ENCODE measurements at regions not wholly inside any gene's neighbourhood (a gene's known extent, or its start where the extent isn't known, plus 50 kb on each side); places are given as distances from the start of the nearest gene placed in this dataset.

DNA sequence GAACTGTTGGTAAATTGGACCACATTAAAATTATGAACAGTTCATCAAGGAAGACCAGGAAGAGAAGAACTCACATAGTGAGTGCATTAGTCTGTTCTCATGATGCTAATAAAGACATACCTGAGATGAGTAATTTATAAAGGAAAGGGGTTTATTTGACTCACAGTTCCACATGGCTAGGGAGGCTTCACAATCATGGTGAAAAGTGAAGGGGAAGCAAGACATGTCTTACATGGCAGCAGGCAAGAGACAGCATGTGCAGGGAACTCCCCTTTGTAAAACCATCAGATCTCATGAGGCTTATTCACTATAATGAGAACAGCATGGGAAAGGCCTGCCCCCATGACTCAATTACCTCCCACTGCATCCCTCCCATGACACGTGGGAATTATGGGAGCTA lies 135.9 kb upstream of the MAN2A1 start:
- no peak for TF ChIP-seq FOXP2 (optimal IDR thresholded peaks at IDR 0.05; ENCODE audit: borderline replicate concordance, extremely low read depth, extremely low read length, insufficient read depth)
- TF ChIP-seq TAF1 (IDR thresholded peaks at IDR 0.05; ENCODE audit: borderline replicate concordance, insufficient read depth, low read length): no peak
- no peak for TF ChIP-seq SIN3A (IDR thresholded peaks at IDR 0.05; ENCODE audit: borderline replicate concordance, insufficient read depth, low read length)
- TF ChIP-seq, protein P1, sequence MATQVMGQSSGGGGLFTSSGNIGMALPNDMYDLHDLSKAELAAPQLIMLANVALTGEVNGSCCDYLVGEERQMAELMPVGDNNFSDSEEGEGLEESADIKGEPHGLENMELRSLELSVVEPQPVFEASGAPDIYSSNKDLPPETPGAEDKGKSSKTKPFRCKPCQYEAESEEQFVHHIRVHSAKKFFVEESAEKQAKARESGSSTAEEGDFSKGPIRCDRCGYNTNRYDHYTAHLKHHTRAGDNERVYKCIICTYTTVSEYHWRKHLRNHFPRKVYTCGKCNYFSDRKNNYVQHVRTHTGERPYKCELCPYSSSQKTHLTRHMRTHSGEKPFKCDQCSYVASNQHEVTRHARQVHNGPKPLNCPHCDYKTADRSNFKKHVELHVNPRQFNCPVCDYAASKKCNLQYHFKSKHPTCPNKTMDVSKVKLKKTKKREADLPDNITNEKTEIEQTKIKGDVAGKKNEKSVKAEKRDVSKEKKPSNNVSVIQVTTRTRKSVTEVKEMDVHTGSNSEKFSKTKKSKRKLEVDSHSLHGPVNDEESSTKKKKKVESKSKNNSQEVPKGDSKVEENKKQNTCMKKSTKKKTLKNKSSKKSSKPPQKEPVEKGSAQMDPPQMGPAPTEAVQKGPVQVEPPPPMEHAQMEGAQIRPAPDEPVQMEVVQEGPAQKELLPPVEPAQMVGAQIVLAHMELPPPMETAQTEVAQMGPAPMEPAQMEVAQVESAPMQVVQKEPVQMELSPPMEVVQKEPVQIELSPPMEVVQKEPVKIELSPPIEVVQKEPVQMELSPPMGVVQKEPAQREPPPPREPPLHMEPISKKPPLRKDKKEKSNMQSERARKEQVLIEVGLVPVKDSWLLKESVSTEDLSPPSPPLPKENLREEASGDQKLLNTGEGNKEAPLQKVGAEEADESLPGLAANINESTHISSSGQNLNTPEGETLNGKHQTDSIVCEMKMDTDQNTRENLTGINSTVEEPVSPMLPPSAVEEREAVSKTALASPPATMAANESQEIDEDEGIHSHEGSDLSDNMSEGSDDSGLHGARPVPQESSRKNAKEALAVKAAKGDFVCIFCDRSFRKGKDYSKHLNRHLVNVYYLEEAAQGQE (IDR thresholded peaks at IDR 0.05; ENCODE audit: insufficient read depth in 1 of 2, low read depth in 2 of 2, low read length in 2 of 2): no peak
- no peak for TF ChIP-seq POLR2AphosphoS5 (IDR thresholded peaks at IDR 0.05; ENCODE audit: low read depth, low read length)

DNA sequence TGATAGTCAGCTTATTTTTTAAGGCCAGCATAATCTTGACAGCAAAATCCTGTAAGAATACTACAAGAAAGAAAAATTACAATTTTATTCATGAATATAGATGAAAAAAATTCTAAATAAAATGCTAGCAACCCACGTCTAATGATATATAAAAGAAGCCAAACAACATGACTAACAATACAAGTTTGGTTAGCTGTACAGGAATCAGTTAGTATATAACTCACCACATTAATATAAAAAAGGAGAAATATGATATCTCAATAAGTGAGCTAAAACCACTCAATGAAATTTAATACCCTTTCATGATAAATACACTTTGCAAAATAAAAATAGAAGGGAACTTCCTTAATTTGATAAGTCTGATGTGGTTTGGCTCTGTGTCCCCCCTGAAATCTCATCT lies 139.7 kb upstream of the MAN2A1 start:
- TF ChIP-seq FOXP2 (optimal IDR thresholded peaks at IDR 0.05; ENCODE audit: borderline replicate concordance, extremely low read depth, extremely low read length, insufficient read depth) (no peak), TAF1 (IDR thresholded peaks at IDR 0.05; ENCODE audit: borderline replicate concordance, insufficient read depth, low read length) (no peak), SIN3A (IDR thresholded peaks at IDR 0.05; ENCODE audit: borderline replicate concordance, insufficient read depth, low read length) (no peak), POLR2AphosphoS5 (IDR thresholded peaks at IDR 0.05; ENCODE audit: low read depth, low read length) (no peak)
- TF ChIP-seq, protein P1 (IDR thresholded peaks at IDR 0.05; ENCODE audit: insufficient read depth in 1 of 2, low read depth in 2 of 2, low read length in 2 of 2): no peak

DNA sequence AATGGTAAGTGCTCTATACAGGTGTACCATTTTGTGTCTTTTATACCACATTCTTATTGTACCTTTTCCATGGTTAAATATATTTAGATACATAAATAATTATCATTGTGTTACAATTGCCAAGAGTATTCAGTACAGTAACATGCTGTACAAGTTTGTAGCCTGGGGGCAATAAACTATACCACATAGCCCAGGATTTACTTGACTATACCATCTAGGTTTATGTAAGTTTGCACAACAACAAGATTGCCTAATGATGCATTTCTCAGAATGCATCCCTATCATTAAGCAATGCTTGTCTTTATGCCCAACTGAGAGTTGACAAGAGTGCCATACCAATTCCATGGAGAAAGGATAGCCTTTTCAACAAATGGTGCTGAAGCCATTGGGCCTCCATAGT lies 136.7 kb upstream of the PJA2 start:
- TF ChIP-seq FOXP2 (optimal IDR thresholded peaks at IDR 0.05; ENCODE audit: borderline replicate concordance, extremely low read depth, extremely low read length, insufficient read depth) (no peak), TAF1 (IDR thresholded peaks at IDR 0.05; ENCODE audit: borderline replicate concordance, insufficient read depth, low read length) (no peak), SIN3A (IDR thresholded peaks at IDR 0.05; ENCODE audit: borderline replicate concordance, insufficient read depth, low read length) (no peak), POLR2AphosphoS5 (IDR thresholded peaks at IDR 0.05; ENCODE audit: low read depth, low read length) (no peak)
- TF ChIP-seq, protein P1 (IDR thresholded peaks at IDR 0.05; ENCODE audit: insufficient read depth in 1 of 2, low read depth in 2 of 2, low read length in 2 of 2): no peak

DNA sequence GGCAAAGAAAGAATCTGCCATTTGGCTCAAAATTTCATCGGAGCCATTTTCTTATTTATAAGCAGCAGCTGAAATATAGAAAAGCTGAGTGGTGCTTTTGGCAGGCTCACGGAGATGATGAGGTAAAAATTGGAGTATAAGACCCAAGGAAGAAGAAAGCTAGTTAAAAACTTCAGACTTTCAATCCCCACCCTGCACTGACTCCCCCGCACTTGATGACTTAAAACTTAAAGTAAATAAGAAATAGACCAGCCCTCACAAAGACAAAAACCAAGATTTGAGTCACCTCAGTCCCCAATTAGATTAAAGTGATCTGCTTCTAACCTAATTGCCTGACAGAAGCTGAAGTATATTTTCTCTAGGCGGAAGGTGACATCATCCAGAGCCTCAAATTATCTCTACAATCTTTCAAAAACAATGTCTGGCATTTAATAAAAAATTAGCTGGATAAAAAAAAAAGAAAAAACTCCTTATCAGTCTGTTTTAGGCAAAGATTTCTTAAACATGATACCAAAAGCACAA lies 124.0 kb upstream of the PJA2 start:
- no peak for TF ChIP-seq POLR2AphosphoS5 (IDR thresholded peaks at IDR 0.05; ENCODE audit: low read depth, low read length)
- TF ChIP-seq, protein P1 (IDR thresholded peaks at IDR 0.05; ENCODE audit: insufficient read depth in 1 of 2, low read depth in 2 of 2, low read length in 2 of 2): 0 out of 4 replicates have a peak, but pooled peaks of 1 of the 2 experiments have one; percentile 39
- peak; percentile 59; the same call in 1 of the 2 replicates for TF ChIP-seq TAF1 (IDR thresholded peaks at IDR 0.05; ENCODE audit: borderline replicate concordance, insufficient read depth, low read length)
- no peak for TF ChIP-seq FOXP2 (optimal IDR thresholded peaks at IDR 0.05; ENCODE audit: borderline replicate concordance, extremely low read depth, extremely low read length, insufficient read depth)
- peak; percentile 56; the same call in 1 of the 2 replicates for TF ChIP-seq SIN3A (IDR thresholded peaks at IDR 0.05; ENCODE audit: borderline replicate concordance, insufficient read depth, low read length)

Measured in PFSK-1 (cell line).